ENCODE measurements at regions not wholly inside any gene's neighbourhood (a gene's known extent, or its start where the extent isn't known, plus 50 kb on each side); places are given as distances from the start of the nearest gene placed in this dataset.

DNA sequence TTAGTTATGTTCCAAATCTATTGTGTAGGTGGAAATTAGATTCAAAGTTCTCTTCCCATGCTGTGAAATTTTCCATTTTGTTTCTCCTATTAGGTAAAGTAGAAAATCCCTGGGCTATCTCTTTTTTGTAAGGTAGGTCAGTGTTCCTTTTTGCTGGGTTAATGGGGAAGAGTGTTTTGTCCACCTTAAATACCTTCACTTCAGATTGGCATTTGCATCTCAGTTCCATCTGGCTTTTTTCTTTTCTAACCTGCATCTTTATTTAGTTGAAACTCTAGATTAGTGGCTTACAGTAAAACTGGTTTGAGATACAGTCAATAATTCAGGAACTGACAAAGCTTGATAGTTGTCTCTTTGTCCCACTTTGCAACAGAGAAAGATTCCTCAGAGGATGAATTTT lies 1115.8 kb downstream of the PDHA2 start:
- TF ChIP-seq ZNF8 (CRISPR knock-in tag; IDR thresholded peaks at IDR 0.05) (no peak), ISL1 (CRISPR knock-in tag; IDR thresholded peaks at IDR 0.05) (no peak), BACH2 (CRISPR knock-in tag; IDR thresholded peaks at IDR 0.05; ENCODE audit: borderline replicate concordance) (no peak), TOX (CRISPR knock-in tag; IDR thresholded peaks at IDR 0.05; ENCODE audit: borderline replicate concordance) (no peak), TCF4 (CRISPR knock-in tag; IDR thresholded peaks at IDR 0.05; ENCODE audit: borderline replicate concordance) (no peak), ZC3H10 (CRISPR knock-in tag; IDR thresholded peaks at IDR 0.05) (no peak), RARB (CRISPR knock-in tag; IDR thresholded peaks at IDR 0.05) (no peak)
- TF ChIP-seq, protein P1, sequence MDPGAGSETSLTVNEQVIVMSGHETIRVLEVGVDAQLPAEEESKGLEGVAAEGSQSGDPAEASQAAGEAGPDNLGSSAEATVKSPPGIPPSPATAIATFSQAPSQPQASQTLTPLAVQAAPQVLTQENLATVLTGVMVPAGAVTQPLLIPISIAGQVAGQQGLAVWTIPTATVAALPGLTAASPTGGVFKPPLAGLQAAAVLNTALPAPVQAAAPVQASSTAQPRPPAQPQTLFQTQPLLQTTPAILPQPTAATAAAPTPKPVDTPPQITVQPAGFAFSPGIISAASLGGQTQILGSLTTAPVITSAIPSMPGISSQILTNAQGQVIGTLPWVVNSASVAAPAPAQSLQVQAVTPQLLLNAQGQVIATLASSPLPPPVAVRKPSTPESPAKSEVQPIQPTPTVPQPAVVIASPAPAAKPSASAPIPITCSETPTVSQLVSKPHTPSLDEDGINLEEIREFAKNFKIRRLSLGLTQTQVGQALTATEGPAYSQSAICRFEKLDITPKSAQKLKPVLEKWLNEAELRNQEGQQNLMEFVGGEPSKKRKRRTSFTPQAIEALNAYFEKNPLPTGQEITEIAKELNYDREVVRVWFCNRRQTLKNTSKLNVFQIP (CRISPR knock-in tag; IDR thresholded peaks at IDR 0.05; ENCODE audit: borderline replicate concordance, low read depth), result no peak
- TF ChIP-seq, protein P2, sequence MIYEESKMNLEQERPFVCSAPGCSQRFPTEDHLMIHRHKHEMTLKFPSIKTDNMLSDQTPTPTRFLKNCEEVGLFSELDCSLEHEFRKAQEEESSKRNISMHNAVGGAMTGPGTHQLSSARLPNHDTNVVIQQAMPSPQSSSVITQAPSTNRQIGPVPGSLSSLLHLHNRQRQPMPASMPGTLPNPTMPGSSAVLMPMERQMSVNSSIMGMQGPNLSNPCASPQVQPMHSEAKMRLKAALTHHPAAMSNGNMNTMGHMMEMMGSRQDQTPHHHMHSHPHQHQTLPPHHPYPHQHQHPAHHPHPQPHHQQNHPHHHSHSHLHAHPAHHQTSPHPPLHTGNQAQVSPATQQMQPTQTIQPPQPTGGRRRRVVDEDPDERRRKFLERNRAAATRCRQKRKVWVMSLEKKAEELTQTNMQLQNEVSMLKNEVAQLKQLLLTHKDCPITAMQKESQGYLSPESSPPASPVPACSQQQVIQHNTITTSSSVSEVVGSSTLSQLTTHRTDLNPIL (CRISPR knock-in tag; IDR thresholded peaks at IDR 0.05; ENCODE audit: low read depth), result no peak
- TF ChIP-seq, protein P3, sequence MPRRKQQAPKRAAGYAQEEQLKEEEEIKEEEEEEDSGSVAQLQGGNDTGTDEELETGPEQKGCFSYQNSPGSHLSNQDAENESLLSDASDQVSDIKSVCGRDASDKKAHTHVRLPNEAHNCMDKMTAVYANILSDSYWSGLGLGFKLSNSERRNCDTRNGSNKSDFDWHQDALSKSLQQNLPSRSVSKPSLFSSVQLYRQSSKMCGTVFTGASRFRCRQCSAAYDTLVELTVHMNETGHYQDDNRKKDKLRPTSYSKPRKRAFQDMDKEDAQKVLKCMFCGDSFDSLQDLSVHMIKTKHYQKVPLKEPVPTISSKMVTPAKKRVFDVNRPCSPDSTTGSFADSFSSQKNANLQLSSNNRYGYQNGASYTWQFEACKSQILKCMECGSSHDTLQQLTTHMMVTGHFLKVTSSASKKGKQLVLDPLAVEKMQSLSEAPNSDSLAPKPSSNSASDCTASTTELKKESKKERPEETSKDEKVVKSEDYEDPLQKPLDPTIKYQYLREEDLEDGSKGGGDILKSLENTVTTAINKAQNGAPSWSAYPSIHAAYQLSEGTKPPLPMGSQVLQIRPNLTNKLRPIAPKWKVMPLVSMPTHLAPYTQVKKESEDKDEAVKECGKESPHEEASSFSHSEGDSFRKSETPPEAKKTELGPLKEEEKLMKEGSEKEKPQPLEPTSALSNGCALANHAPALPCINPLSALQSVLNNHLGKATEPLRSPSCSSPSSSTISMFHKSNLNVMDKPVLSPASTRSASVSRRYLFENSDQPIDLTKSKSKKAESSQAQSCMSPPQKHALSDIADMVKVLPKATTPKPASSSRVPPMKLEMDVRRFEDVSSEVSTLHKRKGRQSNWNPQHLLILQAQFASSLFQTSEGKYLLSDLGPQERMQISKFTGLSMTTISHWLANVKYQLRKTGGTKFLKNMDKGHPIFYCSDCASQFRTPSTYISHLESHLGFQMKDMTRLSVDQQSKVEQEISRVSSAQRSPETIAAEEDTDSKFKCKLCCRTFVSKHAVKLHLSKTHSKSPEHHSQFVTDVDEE (CRISPR knock-in tag; IDR thresholded peaks at IDR 0.05), result no peak
- ATAC-seq, result no peak

DNA sequence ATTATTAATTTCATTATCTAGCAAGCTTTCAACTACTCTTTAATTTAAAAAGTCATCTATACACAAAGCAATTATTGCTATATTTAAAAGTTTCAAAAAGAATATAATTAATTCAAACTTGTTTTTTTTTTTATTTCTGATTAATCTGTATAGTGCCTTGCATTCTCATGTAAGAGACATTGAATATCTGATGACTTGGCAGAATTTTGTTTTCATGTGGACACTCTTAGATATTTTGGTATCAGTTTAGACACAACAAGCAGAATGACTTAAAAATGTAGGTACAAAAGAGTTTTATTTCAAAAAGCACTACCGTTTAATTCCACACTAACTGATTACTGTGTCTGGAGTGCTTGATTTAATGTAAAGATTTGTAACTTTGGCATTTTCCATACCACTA lies 1129.6 kb downstream of the PDHA2 start:
- no peak for TF ChIP-seq SNAI2 (CRISPR knock-in tag; IDR thresholded peaks at IDR 0.05)
- TF ChIP-seq PPARA (CRISPR knock-in tag; IDR thresholded peaks at IDR 0.05; ENCODE audit: borderline replicate concordance), result no peak
- no peak for TF ChIP-seq CSDC2 (CRISPR knock-in tag; IDR thresholded peaks at IDR 0.05)
- no peak for TF ChIP-seq ZFP3 (CRISPR knock-in tag; IDR thresholded peaks at IDR 0.05)
- TF ChIP-seq ESRRG (CRISPR knock-in tag; IDR thresholded peaks at IDR 0.05), result no peak
- TF ChIP-seq, protein P2 (CRISPR knock-in tag; IDR thresholded peaks at IDR 0.05; ENCODE audit: low read depth), result no peak
- TF ChIP-seq, protein P1 (CRISPR knock-in tag; IDR thresholded peaks at IDR 0.05; ENCODE audit: borderline replicate concordance, low read depth), result no peak
- ATAC-seq, result no peak

DNA sequence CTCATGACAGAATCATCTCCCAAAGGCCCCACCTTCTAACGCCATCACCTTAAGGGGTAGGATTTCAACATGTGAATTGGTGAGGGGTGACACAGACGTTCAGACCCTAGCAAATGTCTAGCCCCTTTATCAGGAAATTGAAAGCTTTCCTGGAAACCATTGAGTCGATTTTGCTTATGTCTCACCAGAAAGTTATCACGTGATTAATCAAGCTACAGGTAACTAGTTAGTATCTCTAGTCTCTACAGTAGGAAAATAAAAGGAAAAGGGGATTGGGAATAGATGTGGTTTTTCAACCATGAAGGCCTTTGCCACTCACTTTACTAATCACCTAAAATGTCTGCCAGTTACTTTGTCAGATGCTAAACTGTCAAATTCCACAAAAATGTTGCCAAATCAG lies 1133.0 kb downstream of the PDHA2 start:
- ATAC-seq, result no peak
- TF ChIP-seq SNAI2 (CRISPR knock-in tag; IDR thresholded peaks at IDR 0.05) (no peak), ZFP30 (CRISPR knock-in tag; IDR thresholded peaks at IDR 0.05) (no peak), GLIS3 (CRISPR knock-in tag; IDR thresholded peaks at IDR 0.05) (no peak), TOX (CRISPR knock-in tag; IDR thresholded peaks at IDR 0.05; ENCODE audit: borderline replicate concordance) (no peak), ZNF8 (CRISPR knock-in tag; IDR thresholded peaks at IDR 0.05) (no peak), RARB (CRISPR knock-in tag; IDR thresholded peaks at IDR 0.05) (no peak)
- TF ChIP-seq, protein P4, sequence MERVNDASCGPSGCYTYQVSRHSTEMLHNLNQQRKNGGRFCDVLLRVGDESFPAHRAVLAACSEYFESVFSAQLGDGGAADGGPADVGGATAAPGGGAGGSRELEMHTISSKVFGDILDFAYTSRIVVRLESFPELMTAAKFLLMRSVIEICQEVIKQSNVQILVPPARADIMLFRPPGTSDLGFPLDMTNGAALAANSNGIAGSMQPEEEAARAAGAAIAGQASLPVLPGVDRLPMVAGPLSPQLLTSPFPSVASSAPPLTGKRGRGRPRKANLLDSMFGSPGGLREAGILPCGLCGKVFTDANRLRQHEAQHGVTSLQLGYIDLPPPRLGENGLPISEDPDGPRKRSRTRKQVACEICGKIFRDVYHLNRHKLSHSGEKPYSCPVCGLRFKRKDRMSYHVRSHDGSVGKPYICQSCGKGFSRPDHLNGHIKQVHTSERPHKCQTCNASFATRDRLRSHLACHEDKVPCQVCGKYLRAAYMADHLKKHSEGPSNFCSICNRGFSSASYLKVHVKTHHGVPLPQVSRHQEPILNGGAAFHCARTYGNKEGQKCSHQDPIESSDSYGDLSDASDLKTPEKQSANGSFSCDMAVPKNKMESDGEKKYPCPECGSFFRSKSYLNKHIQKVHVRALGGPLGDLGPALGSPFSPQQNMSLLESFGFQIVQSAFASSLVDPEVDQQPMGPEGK (CRISPR knock-in tag; IDR thresholded peaks at IDR 0.05; ENCODE audit: borderline replicate concordance), result no peak
